Thyroid gland (tissue), 4 donors: ENCODE measurements at regions not wholly inside any gene's neighbourhood (a gene's known extent, or its start where the extent isn't known, plus 50 kb on each side); places are given as distances from the start of the nearest gene placed in this dataset.

Source experiments
- POLR2A ChIP-seq, 2 donors: fragments of 450-650 bp; IDR thresholded peaks; one replicate each; pipeline ENCODE4 v1.6.1; 2017; ENCODE audit warnings: antibody characterized with exemption in 2 of 2, mild to moderate bottlenecking in 2 of 2, moderate library complexity in 1 of 2
- TF ChIP-seq, protein P1 (sequence below), 6 experiments: fragments of 200-600 bp in 3 of 6; fragments of 450-650 bp in 3 of 6; sonication (generic) in 3 of 6; IDR thresholded peaks; one replicate each; pipeline ENCODE4 v1.5.1; 2016 to 2019; ENCODE audit warnings: antibody characterized with exemption in 6 of 6, mild to moderate bottlenecking in 2 of 6, inconsistent platforms in 1 of 6, moderate library complexity in 1 of 6

- TF ChIP-seq, protein P1, sequence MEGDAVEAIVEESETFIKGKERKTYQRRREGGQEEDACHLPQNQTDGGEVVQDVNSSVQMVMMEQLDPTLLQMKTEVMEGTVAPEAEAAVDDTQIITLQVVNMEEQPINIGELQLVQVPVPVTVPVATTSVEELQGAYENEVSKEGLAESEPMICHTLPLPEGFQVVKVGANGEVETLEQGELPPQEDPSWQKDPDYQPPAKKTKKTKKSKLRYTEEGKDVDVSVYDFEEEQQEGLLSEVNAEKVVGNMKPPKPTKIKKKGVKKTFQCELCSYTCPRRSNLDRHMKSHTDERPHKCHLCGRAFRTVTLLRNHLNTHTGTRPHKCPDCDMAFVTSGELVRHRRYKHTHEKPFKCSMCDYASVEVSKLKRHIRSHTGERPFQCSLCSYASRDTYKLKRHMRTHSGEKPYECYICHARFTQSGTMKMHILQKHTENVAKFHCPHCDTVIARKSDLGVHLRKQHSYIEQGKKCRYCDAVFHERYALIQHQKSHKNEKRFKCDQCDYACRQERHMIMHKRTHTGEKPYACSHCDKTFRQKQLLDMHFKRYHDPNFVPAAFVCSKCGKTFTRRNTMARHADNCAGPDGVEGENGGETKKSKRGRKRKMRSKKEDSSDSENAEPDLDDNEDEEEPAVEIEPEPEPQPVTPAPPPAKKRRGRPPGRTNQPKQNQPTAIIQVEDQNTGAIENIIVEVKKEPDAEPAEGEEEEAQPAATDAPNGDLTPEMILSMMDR (IDR thresholded peaks at IDR 0.05) = no peak
- TF ChIP-seq POLR2A (IDR thresholded peaks at IDR 0.05) = no peak
These were observed 50.8 kb upstream of the SYN2 start for GRCh38 chr3:11953350-11953749.
